HG02678 (cell line): ENCODE measurements at regions not wholly inside any gene's neighbourhood (a gene's known extent, or its start where the extent isn't known, plus 50 kb on each side); places are given as distances from the start of the nearest gene placed in this dataset.
"Not testable (repeated sequence)": the region's sequence is repeated elsewhere in the genome, so short reads cannot be mapped to it uniquely, and the experiment has no call there.

Experiments used
- ATAC-seq: cut with Tn5 transposase; IDR thresholded peaks from one replicate; pipeline ENCODE4 v1.9.1; 2021; ENCODE audit warnings: mild to moderate bottlenecking, moderate library complexity; ENCODE audit not compliant: unreplicated experiment

DNA sequence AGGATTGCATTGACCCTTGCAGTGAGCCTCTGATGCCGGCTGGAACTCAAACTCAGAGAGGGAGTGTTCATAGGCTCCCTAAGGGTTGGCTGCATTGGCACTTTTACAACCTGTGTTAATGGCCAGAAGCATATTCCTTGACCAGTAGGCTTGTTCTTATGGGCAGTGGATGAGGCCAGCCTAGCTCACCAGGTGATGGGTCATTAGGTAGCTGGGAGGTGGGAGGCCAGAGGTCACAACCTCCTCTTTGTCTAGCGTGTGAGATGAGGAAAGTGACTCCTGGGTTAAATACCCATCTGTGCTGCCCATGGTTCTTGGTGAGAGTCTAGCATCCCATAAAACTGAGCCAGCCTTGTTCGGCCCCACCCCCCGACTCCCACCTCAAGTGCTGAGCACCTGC, 275.7 kb upstream of the CTNNB1 start:
- ATAC-seq, result no peak

DNA sequence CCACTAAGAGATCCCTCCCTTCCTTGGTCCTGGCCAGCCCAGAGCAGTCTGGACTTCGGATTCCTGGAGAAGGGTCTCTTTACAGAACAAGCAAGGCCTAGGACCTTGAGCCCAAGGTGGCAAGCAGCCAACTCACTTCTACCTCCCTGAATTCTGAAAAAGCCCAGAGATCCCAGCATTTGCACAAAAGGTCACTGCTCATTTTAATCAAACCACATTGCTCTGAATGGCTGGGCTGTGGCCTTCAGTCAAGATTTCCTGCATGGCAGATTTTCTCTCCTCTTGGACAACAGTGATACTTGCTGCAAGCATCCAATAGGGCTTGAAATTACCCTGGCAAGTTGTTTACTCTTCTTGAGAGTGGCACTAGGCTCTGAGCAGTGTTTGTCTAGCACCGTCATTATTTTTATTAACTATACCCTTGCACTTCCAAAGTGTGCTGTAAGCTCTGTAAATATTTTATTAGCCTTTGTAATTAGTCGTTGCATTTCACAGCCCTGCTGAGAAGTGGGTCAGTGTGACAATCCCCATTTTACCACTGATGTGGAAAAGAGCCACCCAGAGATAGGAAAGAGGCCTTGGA, 274.7 kb upstream of the CTNNB1 start:
- ATAC-seq, result no peak

DNA sequence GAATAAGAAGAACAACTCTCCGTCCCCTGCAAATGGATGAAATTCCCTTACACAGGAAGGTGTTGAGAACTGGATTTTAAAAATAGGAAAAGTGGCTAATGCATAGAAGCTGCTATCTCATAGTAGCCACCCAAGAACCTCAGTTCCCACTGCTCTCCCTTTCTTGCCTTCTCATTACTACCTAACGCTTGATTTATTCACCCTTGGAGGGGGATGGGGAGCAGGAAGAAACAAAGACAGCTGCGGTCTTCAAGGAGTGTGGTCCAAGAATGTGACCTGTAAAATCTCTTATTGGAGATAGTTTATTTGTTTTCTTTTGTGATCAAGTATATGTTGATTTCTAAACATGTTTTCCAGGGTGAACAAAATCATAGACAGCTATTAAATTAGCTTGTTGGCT, 274.1 kb upstream of the CTNNB1 start:
- ATAC-seq, result no peak

DNA sequence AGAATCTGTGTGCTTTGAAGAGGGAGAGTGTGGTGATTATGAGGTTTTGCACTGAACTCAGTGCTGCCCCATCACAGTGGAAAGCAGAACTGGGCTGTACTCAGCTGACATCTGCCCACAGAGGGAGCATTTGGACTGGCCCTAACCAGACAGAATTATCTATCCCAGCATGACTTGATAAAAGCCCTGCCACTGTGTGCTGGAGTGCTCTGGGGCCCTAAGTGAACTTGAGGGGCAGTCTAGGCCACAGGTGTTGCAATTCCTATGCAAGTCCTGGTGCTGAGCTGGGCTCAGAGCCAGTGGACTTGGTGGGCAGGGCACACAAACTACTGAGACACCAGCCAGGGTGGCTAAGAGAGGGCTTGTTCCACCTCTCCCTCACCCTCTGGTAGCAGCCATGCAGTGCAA, 269.2 kb upstream of the CTNNB1 start:
- no peak for ATAC-seq

DNA sequence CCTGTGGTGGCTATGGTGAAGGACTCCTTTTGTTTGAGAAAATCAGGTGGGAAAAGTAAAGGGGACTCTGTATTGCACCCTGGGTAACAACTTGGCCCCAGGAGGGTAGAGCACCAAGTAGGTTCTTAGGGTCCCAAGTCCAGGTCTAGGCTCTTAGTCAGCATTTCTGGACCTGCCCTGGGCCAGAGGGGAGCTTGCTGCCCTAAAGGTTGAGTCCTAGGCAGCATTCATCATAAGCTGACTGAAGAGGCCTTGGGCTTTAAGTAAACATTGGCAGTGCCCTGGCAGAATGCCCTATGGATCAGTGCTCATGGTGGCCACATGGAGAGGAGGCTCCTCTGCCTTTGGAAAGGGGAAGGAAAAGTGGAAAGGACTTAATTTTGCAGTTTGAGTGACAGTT, 268.5 kb upstream of the CTNNB1 start:
- no peak for ATAC-seq

DNA sequence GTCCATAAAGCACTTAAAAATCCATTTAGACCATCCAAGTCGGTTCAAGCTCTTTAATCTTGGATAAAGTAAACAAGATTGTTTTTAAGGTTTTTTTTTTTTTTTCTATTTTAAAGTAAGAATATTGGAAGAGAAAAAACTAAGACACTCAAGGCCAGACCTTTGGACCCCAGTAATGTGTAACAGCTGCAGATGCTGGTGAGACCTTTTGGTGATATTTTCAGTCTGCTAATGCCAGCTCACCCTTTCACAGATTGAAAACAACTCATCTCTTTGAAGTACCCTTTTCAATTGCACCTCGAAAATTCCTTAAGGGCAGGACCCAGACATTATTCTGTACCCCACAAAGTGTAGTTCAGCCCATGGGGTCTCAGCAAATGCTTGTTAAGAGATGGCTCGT, 260.7 kb upstream of the CTNNB1 start:
- no peak for ATAC-seq

DNA sequence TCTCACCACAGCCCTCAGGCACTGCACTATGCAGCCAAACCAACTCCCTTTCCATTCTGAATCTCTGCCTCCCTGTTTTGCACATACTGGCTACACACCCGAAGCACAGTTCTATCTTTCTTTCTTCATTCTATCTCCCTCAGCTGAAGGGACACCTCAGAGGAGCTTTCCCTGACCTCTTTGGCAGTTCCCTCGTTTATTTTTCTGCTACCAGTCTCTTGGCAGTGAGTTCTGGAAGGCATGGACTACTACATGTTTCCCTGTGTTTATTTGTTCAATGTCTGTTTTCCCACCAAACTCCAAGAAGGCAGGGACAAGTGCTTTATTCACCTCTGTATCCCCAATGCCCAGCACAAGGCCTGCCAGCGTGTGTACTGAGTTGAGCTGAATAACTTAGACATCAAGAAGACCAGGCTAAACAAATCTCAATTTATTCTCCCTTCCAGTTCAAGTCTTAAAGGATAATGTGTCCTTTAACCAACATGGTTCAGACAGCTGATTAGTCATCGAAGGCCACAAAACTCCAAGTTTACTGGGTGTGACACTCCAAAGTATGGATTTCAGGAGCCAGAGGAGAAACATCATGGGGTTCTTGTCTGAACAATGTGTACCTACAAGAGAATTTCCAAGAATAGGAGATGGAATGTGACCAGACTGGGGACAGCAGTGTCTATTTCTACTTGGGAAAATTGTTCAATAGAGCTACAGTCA, 260.1 kb upstream of the CTNNB1 start:
- no peak for ATAC-seq

DNA sequence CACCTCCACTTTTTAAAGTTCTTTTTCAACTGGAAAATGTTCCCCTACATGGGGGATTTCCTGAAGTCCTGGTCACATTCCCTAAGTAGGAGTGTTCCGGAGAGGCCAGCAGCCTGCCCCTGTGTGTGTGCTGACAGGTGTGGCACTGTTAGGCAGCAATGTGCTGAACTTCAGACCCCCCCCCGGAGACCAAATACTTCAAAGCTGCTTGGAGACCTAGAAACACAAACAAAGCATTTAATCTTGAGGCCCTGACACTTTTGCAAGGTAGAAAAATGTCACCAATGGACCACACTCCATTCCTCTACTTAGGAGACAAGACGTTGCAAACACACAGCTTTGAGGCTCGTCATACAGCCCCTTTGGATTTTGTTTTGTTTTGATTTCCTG, 259.6 kb upstream of the CTNNB1 start:
- no peak for ATAC-seq

DNA sequence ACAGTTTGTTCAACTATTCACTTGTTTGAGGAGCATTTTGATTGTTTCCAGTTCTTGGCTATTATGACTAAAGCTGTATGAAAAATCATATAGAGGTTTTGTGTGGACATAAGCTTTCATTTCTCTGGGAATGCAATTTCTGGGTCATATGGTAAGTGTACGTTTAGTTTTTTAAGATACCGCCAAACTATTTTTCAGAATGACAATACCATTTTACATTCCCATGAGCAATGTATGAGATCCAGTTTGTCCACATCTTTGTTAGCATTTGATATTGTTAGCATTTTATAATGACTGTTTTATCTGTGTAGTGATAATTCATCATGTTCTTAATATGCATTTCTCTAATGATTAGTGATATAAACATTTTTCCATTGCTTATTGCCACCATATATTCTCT, 258.7 kb upstream of the CTNNB1 start:
- ATAC-seq, result no peak

DNA sequence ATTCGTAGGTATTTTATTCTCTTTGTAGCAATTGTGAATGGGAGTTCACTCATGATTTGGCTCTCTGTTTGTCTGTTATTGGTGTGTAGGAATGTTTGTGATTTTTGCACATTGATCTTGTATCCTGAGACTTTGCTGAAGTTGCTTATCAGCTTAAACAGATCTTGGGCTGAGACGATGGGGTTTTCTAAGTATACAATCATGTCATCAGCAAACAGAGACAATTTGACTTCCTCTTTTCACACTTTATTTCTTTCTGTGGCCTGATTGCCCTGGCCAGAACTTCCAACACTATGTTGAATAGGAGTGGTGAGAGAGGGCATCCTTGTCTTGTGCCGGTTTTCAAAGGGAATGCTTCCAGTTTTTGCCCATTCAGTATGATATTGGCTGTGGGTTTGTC, 252.3 kb upstream of the CTNNB1 start:
- ATAC-seq, result not testable (repeated sequence)

DNA sequence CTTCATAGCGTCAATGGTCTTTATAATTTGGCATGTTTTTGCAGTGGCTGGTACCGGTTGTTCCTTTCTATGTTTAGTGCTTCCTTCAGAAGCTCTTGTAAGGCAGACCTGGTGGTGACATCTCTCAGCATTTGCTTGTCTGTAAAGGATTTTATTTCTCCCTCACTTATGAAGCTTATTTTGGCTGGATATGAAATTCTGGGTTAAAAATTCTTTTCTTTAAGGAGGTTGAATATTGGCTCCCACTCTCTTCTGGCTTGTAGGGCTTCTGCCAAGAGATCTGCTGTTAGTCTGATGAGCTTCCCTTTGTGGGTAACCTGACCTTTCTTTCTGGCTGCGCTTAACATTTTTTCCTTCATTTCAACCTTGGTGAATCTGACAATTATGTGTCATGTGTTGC, 250.0 kb upstream of the CTNNB1 start:
- ATAC-seq, result not testable (repeated sequence)

DNA sequence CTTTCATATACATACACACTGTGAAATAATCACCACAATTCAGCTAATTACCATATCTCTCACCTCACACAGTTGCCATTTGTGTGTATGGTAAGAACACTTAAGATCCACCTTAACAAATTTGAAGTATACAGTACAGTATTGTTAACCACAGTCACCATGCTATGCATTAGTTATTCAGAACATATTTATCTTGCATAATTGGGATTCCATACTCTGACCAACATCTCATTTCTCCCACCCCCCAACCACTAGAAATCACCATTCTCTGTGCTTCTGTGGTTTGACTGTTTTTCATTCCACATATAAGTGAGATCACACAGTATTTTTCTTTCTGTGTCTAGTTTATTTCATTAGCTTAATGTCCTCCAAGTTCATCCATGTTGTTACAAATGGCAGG, 247.7 kb upstream of the CTNNB1 start:
- ATAC-seq, result no peak

DNA sequence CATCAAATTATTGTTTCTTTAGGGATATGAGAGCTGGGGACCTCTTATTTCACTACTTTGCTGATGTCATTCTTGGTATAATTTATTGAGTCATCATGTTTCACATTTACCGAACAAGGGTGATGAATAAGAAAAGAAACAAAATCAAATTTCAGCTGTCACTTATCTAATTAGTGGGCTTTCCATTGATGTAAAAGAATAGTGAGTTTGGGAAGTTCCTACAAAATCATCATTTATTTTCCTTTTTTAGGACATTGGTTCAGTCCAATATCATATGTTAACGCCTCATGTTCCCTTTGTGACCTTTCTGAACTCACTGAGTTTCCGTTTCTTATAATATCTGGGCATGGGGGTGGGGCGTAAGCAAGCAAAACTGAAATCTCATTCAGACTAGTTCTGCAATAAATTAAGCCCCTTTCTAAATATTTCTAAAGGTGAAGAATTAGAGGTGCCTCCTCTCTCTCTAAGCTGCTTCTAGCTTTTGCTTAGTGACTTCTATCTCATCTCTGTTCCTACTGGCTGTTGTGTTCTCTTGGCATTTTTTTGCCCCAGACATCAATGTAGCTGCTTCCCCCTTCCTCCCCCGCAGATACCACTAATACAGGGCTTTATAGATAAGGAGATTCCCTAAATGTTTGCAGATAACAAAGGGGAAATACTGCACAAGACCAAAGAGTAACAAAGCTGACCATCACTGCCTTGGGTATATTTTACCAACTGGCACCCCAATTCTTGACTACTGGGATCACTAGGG, 238.0 kb upstream of the CTNNB1 start:
- no peak for ATAC-seq

DNA sequence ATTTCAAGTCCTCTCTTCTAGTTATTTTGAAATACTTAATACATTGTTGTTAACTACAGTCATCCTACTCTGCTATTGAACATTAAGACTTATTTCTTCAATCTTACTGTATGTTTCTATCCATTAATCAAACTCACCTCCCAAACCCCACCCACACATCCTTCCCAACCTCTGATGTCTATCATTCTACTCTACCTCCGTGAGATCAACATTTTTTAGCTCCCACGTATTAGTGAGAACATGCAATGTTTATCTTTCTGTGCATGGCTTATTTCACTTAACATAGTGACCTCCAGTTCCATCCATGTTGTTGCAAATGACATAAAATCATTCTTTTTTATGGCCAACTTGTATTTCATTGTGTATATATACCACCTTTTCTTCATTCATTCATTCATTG, 236.6 kb upstream of the CTNNB1 start:
- ATAC-seq, result no peak

DNA sequence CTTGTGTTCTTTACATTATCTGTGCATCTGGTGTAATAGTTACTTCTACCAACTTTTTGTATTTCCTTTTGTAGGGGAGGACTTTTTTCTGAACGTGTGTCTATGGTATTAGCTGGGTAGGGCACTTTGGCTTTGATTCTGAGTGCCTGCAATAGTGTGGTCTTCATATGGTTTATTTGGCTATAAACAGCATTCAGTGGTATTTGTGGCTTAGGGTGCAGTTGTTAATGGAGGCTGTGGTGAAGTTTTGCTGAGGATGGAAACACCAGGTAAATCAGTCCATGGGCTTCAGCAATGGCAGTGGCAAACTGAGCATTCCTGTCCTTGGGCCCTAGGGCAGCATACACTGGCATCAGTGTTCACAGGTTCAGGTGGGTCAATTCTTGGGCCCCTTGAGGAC, 230.6 kb upstream of the CTNNB1 start:
- no peak for ATAC-seq

DNA sequence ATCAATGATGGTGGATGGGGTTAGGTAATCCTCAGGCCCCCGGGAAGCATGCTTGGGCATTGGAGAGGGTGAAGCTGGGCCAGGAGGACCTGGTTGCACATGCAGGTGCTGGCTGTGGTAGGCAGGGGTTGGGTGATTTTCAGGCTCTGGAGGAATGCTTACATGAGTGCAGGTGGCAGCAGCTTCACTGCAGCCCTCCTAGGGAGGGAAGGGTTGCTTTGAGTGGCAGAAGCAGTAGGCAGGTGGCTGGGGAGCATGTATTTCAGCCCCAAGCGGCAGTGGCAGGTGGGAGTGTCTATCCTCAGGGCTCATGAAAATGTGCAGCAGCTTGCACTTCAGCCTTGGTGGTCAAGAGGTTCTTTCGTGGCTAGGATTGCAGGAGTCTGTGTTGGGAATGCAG, 230.0 kb upstream of the CTNNB1 start:
- ATAC-seq, result no peak

DNA sequence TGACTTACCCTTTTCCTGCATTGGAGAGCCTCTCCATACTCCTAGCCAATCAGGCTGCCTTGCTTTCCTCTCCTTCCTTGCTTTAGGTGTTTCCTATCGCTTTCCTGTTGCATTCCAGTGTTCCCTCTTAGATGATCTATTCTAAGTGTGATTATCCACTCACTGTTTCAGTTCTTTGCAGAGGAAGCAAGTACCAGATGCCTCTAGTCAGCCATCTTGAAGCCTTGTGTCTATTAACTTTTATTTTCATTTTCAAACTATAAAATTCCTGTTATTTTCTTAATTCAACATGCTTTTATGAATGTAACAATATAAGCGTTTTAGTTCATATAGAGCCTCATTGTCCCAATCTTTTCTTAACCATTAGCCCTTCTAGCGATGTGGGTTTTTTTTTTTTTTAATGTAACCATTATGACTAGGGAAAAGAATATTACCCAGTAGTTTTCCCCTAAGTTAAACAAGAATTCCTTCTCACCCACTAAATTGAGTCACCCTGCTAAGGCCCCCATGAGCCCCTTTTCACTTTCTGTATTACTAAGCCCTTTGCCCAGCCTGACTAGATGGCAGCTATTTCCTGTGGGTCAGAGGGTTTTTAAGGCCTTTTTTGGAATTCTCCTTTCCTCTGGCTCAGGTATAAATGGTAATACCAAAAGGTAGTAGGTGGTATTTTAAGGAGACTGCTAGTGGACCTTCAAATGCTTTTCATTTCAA, 229.4 kb upstream of the CTNNB1 start:
- ATAC-seq, result no peak

DNA sequence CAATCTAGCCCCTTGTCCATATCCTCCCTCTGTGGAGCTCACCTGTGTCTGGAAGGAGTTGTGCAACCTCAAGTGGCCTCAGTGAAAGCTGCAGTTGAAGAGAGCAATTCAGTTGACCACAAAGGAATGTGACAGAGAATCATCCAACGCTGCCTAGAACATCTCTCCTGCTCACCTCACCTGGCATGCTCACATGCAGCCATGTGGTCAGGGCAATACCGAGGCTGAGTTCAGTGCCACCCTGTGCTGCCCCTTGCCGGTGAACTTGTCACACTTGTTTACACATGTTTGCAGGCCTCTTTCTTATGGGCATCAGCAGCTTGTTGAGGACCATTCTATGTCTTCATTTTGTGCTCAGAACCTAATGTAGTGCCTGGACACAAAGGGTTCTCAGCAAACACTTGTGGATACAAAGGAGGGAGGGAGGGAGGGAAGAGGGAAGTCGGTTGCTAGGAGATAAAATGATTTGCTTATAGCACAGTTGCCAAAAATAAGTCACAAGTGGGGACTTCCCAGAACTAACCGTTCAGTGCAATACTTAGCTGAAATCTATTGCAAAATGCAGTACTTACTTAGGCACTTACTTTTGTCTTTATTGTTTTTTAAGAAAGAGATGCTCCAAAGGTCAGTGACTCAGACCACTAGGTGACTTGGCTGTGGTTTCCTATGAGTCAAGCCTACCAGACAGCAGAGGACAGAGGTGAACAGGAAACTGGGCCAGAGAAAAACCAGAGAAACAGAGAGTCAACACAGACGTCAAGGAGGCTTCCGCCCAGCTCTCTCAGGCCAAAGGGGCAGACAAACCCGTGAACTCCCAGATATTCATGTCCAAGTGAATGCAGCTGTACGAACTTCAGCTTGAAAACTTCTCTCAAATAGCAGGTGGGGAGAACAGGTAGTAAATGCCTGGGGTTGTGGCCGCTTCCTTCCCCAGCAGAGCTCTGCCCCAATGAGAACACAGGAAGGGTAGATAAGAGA, 227.8 kb upstream of the CTNNB1 start:
- ATAC-seq, result peak; percentile 97

DNA sequence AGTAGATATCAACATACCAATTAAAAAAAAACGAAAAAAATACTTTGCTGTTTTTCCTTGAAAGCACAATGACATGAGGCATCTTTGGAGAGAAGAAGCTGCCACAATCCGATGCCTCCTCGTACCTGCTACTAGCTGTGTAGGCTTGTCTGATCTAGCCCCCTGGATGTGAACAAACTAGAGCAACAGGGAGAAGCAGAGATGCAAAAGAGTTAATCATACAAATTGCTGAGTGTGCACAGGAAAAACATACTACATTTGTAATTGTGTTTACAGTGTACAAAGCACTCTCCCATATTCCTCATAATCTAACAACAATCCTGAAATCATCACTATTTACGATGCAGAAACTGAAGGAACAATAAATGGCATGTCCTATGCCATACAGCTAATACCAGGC, 227.0 kb upstream of the CTNNB1 start:
- no peak for ATAC-seq

DNA sequence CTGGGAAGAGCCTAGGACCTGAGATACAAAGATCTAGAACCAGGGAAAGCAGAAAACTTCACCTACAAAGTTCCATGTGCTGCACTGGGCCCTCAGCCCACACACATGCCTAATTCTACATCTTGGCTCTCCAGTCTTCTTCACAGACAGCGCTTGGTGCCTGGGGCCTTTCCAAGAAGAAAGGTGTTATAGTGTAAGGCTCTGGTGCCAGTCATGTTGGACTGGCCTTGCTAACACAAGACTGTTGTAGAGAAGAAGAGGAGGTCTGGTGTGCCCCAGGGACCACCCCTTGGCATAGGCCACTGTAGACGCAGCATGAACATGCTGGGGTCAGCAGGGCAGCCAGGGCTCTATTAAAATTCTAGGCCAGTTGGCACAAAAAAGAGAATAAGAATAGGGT, 226.2 kb upstream of the CTNNB1 start:
- no peak for ATAC-seq

DNA sequence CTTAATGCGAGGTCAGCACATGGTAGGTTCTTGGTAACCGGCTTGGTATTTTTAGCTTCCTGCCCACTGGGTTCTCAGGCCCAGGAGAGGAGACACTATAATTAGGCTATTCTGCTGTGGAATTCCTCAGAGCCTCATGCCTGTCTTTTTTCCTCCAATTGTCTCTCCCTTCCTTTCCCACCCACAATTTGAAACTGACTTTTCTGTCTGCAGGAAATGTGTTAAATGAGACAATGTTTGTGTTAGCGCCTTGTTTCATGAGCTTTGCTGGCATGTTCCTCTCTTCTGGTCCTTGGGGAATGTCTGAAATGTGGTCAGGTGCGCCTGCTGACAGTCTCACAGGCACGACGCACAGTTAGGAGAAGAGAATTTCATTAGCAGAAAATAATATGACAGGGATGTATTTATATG, 223.6 kb upstream of the CTNNB1 start:
- no peak for ATAC-seq
